Germinal center (tissue), 1 donor: ENCODE measurements at regions not wholly inside any gene's neighbourhood (a gene's known extent, or its start where the extent isn't known, plus 50 kb on each side); places are given as distances from the start of the nearest gene placed in this dataset.

Experiments used
- DNase-seq: peaks from one replicate; pipeline ENCODE4 v3.0.0; 2012; ENCODE audit warnings: mixed read lengths, low spot score

DNA sequence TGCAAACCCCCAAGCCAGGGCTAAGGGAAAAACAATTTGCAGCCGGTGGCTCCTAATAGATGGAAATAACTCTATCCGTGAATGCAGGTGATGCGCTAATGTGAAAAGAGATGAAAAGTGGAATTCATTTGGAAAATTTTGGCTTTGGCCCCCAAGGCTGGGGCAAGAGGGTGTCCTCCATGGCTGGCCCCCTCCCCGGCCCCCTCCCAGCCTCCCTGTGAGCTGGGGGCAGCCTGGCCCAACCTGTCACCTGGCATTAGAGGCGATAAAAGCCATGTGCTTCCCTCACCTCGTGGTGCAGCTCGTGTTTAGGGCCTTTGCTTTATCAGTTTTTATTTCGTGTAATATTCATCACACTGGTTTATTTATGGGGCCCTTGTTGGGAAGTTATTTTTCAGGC is 267.2 kb downstream of the ENGASE start:
- DNase-seq = no peak

DNA sequence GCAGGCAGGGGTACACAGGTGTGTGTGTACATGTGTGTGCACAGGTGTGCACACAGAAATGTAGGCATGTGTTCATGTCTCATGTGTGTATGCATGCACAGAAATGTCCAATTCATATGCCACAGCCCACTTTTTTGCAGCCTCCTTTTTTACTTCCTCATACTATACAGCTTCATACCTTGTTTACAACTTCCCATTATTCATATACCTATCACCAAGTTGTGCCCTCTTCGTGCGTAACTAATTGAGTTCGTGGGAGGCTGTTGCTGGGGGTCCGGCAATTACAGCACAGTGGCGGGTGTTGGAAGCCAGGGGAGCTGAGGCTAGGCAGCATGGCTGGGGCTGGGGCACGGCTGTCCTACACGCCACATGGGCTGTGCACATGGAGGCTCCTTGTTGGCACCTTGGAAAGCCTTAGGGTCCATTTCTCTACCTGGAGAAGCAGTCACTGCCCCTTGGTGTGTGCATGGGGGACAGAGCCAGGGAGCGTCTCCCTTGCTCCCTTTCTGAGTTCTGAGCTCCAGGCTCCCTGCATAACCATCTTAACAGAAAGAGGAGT is 266.7 kb downstream of the ENGASE start:
- peak; percentile 57 for DNase-seq

DNA sequence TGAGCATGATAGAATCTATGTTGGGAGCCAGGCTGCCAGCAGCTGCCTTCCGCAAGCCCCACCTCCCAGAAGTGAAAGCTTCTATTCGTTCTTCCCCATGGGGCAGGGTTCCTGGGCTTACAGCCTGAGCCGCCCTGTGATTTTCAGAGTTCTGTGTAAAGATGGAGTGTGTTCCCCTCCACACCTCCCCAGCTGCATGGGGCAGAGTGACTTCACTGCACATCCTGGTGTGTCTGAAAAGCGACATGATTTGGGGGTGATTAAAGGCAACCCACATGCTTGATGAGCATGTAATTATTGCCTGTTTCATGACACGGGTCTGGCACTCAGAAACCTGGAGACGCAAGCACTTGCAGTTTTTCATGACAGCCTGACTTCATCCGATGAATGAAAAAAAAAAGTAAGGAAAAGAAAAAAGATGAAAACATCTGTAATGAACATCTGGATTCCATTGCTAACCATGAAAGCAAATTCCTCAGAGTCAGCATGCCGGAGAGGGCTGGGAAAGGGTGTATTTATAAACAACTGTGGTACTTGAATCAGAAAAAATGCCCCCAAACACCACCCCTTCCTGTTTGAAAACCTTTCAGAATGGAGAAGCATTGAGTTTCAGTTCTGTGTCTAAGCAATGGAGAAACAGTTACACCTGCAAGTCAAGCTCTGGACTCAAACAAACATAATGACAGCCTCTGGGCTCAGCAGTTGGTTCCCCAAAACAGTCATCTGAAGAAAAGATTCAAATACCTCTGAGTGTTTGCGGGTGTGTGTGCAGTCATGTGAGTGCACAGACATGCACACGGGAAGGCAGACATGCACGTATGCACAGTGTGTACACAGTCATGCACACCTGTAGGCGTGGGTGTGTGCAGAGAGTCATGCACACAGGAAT is 266.0 kb downstream of the ENGASE start:
- DNase-seq = peak; percentile 81

DNA sequence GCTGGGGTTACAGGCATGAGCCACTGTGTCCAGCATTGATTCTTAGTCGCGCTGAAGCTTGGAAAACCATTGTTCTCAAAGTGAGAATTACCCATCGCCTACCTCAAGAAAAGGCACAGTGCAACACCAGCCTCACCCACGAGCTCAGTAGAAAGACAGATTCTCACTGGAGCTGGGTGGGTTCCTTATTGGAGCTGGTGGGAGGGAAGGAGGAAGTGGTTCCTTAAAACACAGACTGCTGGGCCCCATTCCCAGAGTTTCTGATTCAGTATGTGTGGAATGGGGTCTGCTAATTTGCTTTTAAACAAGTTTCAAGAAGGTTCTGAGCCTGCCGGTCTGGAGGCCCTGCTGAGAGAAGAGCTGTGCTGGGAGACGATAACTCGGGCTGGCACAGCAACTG is 264.7 kb downstream of the ENGASE start:
- DNase-seq = no peak

GRCh38 chr17:79338604-79339003 is 264.0 kb downstream of the ENGASE start:
- DNase-seq = no peak

DNA sequence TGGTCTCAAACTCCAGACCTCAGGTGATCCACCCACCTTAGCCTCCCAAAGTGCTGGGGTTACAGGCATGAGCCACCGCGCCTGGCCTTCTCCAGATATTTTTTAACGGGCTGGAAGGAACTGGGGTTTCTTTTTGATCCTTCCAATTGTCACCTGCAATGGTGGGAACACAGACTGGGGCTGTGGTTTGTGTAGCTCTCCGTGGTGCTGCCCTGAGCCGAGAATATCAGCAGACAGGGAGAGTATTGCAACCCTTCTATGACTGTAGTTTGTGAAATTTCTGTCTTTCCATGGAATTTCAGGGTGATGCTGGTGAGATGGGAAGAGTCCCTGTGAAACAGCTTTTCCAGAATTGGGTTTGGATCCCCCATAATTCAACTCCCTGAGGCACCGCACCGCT is 263.5 kb downstream of the ENGASE start:
- no peak for DNase-seq

- no peak for DNase-seq
Measured at GRCh38 chr17:79337053-79337452, 262.4 kb downstream of the ENGASE start.

GRCh38 chr17:79335456-79335855 is 260.8 kb downstream of the ENGASE start:
- DNase-seq = no peak

GRCh38 chr17:79332011-79332554 is 257.5 kb downstream of the ENGASE start:
- DNase-seq = no peak

- no peak for DNase-seq
Measured at GRCh38 chr17:79331492-79331891, 256.9 kb downstream of the ENGASE start.

- DNase-seq = no peak
Measured at GRCh38 chr17:79330696-79331095, 256.1 kb downstream of the ENGASE start.

GRCh38 chr17:79330229-79330628 is 255.6 kb downstream of the ENGASE start:
- no peak for DNase-seq

DNA sequence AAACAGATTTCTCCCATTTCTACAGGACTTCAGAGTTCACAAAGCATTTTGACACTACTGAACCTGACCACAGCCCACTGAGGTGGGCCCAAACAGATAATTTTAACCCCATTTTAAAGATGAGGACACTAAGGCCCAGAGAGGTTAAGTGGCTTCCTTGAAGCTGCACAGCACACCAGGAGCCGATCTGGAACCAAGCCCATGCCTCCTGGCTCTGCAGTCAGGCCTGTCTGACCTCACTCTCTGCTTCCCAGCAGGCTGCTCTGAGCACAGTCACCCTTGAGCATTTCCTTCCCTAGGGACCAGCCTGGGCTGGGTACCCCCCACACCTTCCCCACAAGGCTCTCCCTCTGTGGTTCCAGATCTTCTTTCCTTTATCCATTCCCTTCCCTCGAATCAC is 252.2 kb downstream of the ENGASE start:
- no peak for DNase-seq

DNA sequence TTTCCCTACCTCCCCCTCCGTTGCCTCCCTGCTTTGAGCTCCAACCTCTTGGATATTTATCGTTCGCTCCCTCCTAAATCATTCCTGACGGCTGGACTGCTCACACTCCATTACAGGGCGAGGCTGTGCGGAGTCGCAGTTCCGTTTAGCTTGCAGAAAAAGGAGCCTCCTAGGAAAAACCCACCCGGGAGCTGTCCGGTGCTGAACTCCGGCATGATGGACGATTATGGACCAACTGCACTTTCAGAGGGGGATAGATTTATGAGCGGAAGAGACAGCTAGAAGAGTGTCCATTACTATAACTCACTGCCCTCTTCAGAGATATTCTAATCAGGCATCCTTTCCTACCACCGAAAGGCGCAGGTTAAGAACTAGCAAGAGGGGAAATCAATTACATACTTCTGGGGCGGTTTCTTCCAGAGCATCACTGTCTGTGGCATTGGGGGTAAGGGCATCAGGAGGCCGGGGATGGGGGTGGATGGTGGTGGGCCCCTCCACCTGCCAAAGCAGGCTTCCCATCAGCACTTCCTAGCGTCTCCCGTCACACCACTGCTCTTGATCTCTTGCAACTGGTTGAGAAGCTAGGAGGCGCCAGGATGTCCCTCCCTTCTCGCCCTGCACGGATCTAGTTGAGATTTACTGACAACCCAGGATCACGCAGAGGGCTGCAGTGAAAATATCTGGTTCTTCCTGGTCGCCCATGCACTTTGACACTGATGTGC is 251.2 kb downstream of the ENGASE start:
- no peak for DNase-seq

GRCh38 chr17:79324194-79324593 is 249.6 kb downstream of the ENGASE start:
- DNase-seq = no peak

- DNase-seq = no peak
Measured at GRCh38 chr17:79323566-79323965, 248.9 kb downstream of the ENGASE start.

DNA sequence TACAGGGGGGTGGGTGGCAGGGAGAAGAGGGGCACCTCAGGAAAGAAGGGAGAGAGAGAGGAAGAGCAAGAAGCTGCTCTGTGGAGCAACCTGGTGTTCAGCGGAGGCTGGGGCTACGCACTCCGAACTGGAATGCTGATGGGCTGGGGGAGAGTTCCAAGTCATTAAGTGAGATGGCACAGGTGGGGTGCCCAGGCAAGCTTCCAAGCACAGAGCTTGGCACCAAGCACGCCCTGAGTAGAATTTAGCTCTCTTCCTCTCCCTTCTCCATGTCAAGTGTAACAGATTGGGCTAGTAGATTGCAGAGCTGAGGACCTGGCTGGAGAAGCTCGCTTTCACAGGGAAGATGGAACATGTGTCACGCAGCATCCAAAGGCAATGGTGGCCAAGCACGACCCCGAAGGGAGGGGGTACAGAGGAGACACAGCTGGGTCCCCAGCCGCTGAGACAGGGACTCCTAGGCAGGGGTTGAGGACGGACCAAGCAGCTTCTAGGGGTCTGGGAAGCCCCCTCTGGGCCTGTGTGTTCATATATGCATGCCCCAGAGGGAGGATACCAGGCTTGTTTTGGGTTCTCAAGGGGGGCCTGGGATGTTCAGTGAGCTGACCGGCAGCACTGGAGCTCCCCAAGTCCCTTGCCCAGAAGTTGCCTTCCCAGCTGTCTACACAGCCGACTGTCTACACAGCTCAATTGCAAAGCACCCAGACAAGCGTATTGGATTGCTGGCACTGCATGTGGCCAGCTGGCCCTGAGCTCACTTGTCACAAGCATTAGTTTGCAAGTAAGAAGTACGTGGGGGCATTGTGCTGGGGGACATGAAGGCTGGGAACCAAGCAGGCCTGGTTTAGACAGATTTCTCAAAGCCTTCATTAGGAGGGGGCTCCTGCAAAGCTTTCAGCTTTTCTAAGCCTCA is 247.8 kb downstream of the ENGASE start:
- no peak for DNase-seq

DNA sequence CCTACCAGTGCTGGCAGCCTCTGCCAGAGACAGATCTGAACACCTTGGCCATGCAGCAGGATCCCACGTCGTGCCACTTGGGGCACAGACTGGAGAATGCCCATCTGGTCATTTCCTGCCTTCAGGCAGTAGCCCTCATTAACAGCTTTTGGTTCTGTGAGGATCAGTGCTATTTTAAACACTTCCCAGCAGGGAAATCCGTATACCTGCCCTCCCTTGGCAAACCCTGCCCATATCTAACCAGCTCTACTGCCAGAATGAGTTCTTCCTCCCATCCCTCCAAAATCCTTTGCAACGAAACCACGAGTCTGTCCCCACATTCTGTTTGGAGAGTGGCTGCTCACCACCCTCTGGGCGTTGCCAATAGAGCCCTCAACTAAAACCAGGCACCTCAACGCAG is 245.7 kb downstream of the ENGASE start:
- no peak for DNase-seq

GRCh38 chr17:79317916-79318315 is 243.3 kb downstream of the ENGASE start:
- no peak for DNase-seq

DNA sequence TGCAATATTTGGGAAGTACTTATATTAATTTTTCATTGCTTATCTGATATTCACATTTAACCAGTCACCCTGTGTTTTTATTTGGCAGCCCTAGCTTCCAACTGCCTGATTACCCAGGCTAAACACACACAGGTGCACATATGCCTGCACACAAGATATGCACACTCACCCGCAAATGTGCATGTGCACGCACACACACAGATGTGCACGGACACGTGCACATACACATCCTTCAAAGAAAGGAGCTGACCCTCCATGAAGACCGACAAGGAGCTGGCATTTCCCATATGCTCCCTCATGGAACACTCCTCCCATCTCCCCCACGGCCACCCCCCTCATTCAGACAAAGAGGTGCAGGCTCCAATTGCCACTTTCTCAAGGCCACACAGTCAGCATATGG is 242.2 kb downstream of the ENGASE start:
- DNase-seq = no peak

- DNase-seq = no peak
Measured at GRCh38 chr17:79315358-79316105, 240.9 kb downstream of the ENGASE start.
